Choroid plexus epithelial cell (primary cell): ENCODE measurements at regions not wholly inside any gene's neighbourhood (a gene's known extent, or its start where the extent isn't known, plus 50 kb on each side); places are given as distances from the start of the nearest gene placed in this dataset.

Experiments used
- DNase-seq: peaks from one replicate; pipeline ENCODE4 v3.0.0-alpha.2; 2010; ENCODE audit warnings: low read depth
- H3K4me3 ChIP-seq: 2 replicates; pipeline ENCODE4 v1.5.1; 2011; ENCODE audit warnings: low read depth, mild to moderate bottlenecking, control low read depth, low read length, moderate library complexity
- CTCF ChIP-seq: conservative IDR thresholded peaks from 2 replicates; pipeline ENCODE4 v1.5.1; 2011; ENCODE audit warnings: low read depth, mild to moderate bottlenecking, control low read depth, inconsistent platforms, low read length, moderate library complexity

DNA sequence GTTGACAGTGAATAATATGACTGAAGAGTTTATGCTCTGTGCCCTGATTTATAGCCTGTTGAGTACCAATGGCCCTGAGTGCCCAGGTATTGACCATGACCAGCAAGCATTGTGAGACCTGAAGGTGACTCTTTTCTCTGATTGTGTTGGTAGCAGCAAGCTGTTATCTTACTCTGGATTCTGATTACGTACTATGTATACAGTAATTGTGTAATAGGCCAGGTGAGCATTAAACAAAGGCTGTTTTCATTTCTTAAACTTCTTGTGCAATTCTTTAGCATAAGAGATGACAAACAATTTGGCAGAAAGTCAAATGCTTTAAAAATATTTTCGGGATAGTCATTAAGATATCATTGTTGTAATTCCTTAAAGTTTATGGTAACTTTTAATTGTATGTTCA, 111.7 kb upstream of the PTPRK start:
- no peak overlapping the region for H3K4me3 ChIP-seq
- DNase-seq: no peak
- TF ChIP-seq CTCF: no peak

- H3K4me3 ChIP-seq: no peak overlapping the region
- DNase-seq: no peak
- TF ChIP-seq CTCF: no peak
These were observed 110.6 kb upstream of the PTPRK start for GRCh38 chr6:128631031-128631430.

GRCh38 chr6:128630213-128630612, 109.8 kb upstream of the PTPRK start:
- TF ChIP-seq CTCF: no peak
- H3K4me3 ChIP-seq: no peak overlapping the region
- DNase-seq: no peak

- DNase-seq: no peak
- no peak for TF ChIP-seq CTCF
- H3K4me3 ChIP-seq: no peak overlapping the region
These were observed 96.9 kb upstream of the PTPRK start for GRCh38 chr6:128617285-128617684.

- no peak overlapping the region for H3K4me3 ChIP-seq
- DNase-seq: no peak
- no peak for TF ChIP-seq CTCF
These were observed 95.9 kb upstream of the PTPRK start for GRCh38 chr6:128616342-128616741.

- TF ChIP-seq CTCF: no peak
- no peak for DNase-seq
- no peak overlapping the region for H3K4me3 ChIP-seq
These were observed 86.2 kb upstream of the PTPRK start for GRCh38 chr6:128606611-128607010.

DNA sequence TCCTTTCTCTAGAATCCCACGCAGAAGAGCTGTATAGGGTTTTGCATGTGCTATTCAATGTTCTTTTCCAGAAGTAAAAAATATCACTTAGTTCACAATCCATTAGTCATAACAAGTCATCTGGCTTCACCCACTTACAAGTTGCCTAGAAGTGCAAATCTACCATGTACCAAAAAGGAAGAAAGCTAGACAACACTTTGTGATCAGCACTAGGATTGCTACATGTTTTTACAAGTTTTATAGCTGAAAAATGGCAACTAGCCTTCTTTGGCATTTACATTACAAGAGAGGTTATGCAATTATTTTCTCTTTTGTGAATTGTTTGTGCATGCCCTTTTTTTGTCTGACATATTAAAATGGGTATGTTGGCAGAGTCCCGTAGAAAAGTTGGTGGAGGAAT, 85.6 kb upstream of the PTPRK start:
- peak; percentile 23 for DNase-seq
- no peak for TF ChIP-seq CTCF
- H3K4me3 ChIP-seq: no peak overlapping the region
